ENCODE measurements at regions not wholly inside any gene's neighbourhood (a gene's known extent, or its start where the extent isn't known, plus 50 kb on each side); places are given as distances from the start of the nearest gene placed in this dataset.

GRCh38 chr3:83902787-83903533 is 1055.8 kb upstream of the CADM2 start:
- Histone ChIP-seq H3K27me3 (ENCODE audit: insufficient read depth, low read depth, low read length) (no peaks in the 10 kb centered on the region), H4K20me1 (ENCODE audit: insufficient read depth) (no peaks in the 10 kb centered on the region), H3K9ac (ENCODE audit: low read length) (no peak overlapping the region), H3K4me2 (ENCODE audit: low read length) (no peak overlapping the region), H3K27ac (ENCODE audit: low read length) (no peak overlapping the region), H3K9me2 (ENCODE audit: insufficient read depth, low read length) (no peaks in the 10 kb centered on the region), H3F3A (ENCODE audit: insufficient read depth, low read length, poor library complexity, severe bottlenecking) (no peaks in the 10 kb centered on the region), H3K36me3 (ENCODE audit: insufficient read depth, low read length) (no peaks in the 10 kb centered on the region), H3K4me3 (ENCODE audit: low read length) (no peak overlapping the region), H2AFZ (ENCODE audit: low read depth, low read length) (no peak overlapping the region), H3K9me3 (ENCODE audit: low read length) (no peaks in the 10 kb centered on the region), H3K79me2 (replicated peaks; ENCODE audit: insufficient read depth, low read length) (no peaks in the 10 kb centered on the region)
- TF ChIP-seq TAF1 (IDR thresholded peaks at IDR 0.05; ENCODE audit: low read depth) (no peak), POLR2AphosphoS5 (IDR thresholded peaks at IDR 0.05) (no peak), EP300 (conservative IDR thresholded peaks at IDR 0.05; ENCODE audit: poor library complexity, severe bottlenecking) (no peak), SMC3 (conservative IDR thresholded peaks at IDR 0.05; ENCODE audit: poor library complexity) (no peak), EZH2 (IDR thresholded peaks at IDR 0.05; ENCODE audit: borderline replicate concordance, insufficient read depth, low read length, poor library complexity, severe bottlenecking) (no peak), MXI1 (conservative IDR thresholded peaks at IDR 0.05; ENCODE audit: poor library complexity, severe bottlenecking) (no peak), RAD21 (conservative IDR thresholded peaks at IDR 0.05) (no peak)
- TF ChIP-seq, protein P1, sequence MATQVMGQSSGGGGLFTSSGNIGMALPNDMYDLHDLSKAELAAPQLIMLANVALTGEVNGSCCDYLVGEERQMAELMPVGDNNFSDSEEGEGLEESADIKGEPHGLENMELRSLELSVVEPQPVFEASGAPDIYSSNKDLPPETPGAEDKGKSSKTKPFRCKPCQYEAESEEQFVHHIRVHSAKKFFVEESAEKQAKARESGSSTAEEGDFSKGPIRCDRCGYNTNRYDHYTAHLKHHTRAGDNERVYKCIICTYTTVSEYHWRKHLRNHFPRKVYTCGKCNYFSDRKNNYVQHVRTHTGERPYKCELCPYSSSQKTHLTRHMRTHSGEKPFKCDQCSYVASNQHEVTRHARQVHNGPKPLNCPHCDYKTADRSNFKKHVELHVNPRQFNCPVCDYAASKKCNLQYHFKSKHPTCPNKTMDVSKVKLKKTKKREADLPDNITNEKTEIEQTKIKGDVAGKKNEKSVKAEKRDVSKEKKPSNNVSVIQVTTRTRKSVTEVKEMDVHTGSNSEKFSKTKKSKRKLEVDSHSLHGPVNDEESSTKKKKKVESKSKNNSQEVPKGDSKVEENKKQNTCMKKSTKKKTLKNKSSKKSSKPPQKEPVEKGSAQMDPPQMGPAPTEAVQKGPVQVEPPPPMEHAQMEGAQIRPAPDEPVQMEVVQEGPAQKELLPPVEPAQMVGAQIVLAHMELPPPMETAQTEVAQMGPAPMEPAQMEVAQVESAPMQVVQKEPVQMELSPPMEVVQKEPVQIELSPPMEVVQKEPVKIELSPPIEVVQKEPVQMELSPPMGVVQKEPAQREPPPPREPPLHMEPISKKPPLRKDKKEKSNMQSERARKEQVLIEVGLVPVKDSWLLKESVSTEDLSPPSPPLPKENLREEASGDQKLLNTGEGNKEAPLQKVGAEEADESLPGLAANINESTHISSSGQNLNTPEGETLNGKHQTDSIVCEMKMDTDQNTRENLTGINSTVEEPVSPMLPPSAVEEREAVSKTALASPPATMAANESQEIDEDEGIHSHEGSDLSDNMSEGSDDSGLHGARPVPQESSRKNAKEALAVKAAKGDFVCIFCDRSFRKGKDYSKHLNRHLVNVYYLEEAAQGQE (IDR thresholded peaks at IDR 0.05; ENCODE audit: borderline replicate concordance) = no peak
- TF ChIP-seq, protein P2, sequence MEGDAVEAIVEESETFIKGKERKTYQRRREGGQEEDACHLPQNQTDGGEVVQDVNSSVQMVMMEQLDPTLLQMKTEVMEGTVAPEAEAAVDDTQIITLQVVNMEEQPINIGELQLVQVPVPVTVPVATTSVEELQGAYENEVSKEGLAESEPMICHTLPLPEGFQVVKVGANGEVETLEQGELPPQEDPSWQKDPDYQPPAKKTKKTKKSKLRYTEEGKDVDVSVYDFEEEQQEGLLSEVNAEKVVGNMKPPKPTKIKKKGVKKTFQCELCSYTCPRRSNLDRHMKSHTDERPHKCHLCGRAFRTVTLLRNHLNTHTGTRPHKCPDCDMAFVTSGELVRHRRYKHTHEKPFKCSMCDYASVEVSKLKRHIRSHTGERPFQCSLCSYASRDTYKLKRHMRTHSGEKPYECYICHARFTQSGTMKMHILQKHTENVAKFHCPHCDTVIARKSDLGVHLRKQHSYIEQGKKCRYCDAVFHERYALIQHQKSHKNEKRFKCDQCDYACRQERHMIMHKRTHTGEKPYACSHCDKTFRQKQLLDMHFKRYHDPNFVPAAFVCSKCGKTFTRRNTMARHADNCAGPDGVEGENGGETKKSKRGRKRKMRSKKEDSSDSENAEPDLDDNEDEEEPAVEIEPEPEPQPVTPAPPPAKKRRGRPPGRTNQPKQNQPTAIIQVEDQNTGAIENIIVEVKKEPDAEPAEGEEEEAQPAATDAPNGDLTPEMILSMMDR (IDR thresholded peaks at IDR 0.05; ENCODE audit: poor library complexity, severe bottlenecking) = no peak

GRCh38 chr3:83913381-83913780 is 1045.4 kb upstream of the CADM2 start:
- no peak overlapping the region for H3K9ac ChIP-seq (ENCODE audit: low read length)
- no peaks in the 10 kb centered on the region for H3K36me3 ChIP-seq (ENCODE audit: insufficient read depth, low read length)
- TF ChIP-seq POLR2AphosphoS5 (IDR thresholded peaks at IDR 0.05) (no peak), SMC3 (conservative IDR thresholded peaks at IDR 0.05; ENCODE audit: poor library complexity) (no peak), RAD21 (conservative IDR thresholded peaks at IDR 0.05) (no peak)
- H3K4me3 ChIP-seq (ENCODE audit: low read length) = no peak overlapping the region
- no peaks in the 10 kb centered on the region for H4K20me1 ChIP-seq (ENCODE audit: insufficient read depth)
- H3K27me3 ChIP-seq (ENCODE audit: insufficient read depth, low read depth, low read length) = no peaks in the 10 kb centered on the region
- H3F3A ChIP-seq (ENCODE audit: insufficient read depth, low read length, poor library complexity, severe bottlenecking) = no peaks in the 10 kb centered on the region
- H2AFZ ChIP-seq (ENCODE audit: low read depth, low read length) = no peak overlapping the region
- H3K9me2 ChIP-seq (ENCODE audit: insufficient read depth, low read length) = no peaks in the 10 kb centered on the region
- no peaks in the 10 kb centered on the region for H3K9me3 ChIP-seq (ENCODE audit: low read length)
- no peak overlapping the region for H3K4me2 ChIP-seq (ENCODE audit: low read length)
- H3K27ac ChIP-seq (ENCODE audit: low read length) = no peak overlapping the region
- no peaks in the 10 kb centered on the region for H3K79me2 ChIP-seq (replicated peaks; ENCODE audit: insufficient read depth, low read length)
